ENCODE measurements at regions not wholly inside any gene's neighbourhood (a gene's known extent, or its start where the extent isn't known, plus 50 kb on each side); places are given as distances from the start of the nearest gene placed in this dataset.

- no peak overlapping the region for H3K4me3 ChIP-seq (replicated peaks; ENCODE audit: insufficient read depth, low read length)
- H3K27ac ChIP-seq (replicated peaks): no peak overlapping the region
- DNase-seq (ENCODE audit: low read depth in 1 of 2, low spot score in 1 of 2): no peak
- no peaks in the 10 kb centered on the region for H3K27me3 ChIP-seq (ENCODE audit: insufficient read depth, poor library complexity, severe bottlenecking)
- TF ChIP-seq, protein P1, sequence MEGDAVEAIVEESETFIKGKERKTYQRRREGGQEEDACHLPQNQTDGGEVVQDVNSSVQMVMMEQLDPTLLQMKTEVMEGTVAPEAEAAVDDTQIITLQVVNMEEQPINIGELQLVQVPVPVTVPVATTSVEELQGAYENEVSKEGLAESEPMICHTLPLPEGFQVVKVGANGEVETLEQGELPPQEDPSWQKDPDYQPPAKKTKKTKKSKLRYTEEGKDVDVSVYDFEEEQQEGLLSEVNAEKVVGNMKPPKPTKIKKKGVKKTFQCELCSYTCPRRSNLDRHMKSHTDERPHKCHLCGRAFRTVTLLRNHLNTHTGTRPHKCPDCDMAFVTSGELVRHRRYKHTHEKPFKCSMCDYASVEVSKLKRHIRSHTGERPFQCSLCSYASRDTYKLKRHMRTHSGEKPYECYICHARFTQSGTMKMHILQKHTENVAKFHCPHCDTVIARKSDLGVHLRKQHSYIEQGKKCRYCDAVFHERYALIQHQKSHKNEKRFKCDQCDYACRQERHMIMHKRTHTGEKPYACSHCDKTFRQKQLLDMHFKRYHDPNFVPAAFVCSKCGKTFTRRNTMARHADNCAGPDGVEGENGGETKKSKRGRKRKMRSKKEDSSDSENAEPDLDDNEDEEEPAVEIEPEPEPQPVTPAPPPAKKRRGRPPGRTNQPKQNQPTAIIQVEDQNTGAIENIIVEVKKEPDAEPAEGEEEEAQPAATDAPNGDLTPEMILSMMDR (IDR thresholded peaks at IDR 0.05; ENCODE audit: insufficient read depth, low read length): peak; percentile 9
- no peak for TF ChIP-seq POLR2AphosphoS5 (IDR thresholded peaks at IDR 0.05; ENCODE audit: low read depth)
- TF ChIP-seq GABPA (IDR thresholded peaks at IDR 0.05; ENCODE audit: low read depth): no peak
Observed at GRCh38 chr6:95091823-95092436, 485.4 kb upstream of the MANEA start.

DNA sequence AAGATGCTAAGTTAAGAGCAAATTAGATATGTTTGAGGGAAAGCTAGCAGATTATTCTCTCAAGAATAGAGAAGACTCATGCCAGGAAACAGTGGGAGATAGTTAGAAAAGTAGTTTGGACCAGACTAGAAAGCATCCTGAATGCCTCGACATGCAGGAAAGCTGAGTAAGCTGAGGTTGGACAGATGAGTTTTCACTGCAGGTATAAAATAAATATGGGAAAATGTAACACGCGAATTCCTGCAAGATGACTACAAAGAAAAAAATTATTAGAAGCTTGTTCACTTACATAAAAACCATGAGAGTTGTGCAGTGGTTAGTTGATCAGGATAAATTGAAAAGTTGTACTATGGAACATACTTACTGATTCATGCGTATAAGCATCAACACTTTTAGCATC, 484.2 kb upstream of the MANEA start:
- no peak for DNase-seq (ENCODE audit: low read depth in 1 of 2, low spot score in 1 of 2)
- Histone ChIP-seq H3K27me3 (ENCODE audit: insufficient read depth, poor library complexity, severe bottlenecking) (no peaks in the 10 kb centered on the region), H3K4me3 (replicated peaks; ENCODE audit: insufficient read depth, low read length) (no peak overlapping the region), H3K27ac (replicated peaks) (no peak overlapping the region)
- TF ChIP-seq, protein P1 (IDR thresholded peaks at IDR 0.05; ENCODE audit: insufficient read depth, low read length): no peak
- TF ChIP-seq GABPA (IDR thresholded peaks at IDR 0.05; ENCODE audit: low read depth) (no peak), SPI1 (IDR thresholded peaks at IDR 0.05; ENCODE audit: borderline replicate concordance, low read depth) (no peak), REST (IDR thresholded peaks at IDR 0.05; ENCODE audit: insufficient replicate concordance, low read depth) (no peak), POLR2AphosphoS5 (IDR thresholded peaks at IDR 0.05; ENCODE audit: low read depth) (no peak)

- TF ChIP-seq REST (IDR thresholded peaks at IDR 0.05; ENCODE audit: insufficient replicate concordance, low read depth) (no peak), SPI1 (IDR thresholded peaks at IDR 0.05; ENCODE audit: borderline replicate concordance, low read depth) (no peak), GABPA (IDR thresholded peaks at IDR 0.05; ENCODE audit: low read depth) (no peak), POLR2AphosphoS5 (IDR thresholded peaks at IDR 0.05; ENCODE audit: low read depth) (no peak)
- TF ChIP-seq, protein P1 (IDR thresholded peaks at IDR 0.05; ENCODE audit: insufficient read depth, low read length): no peak
- H3K4me3 ChIP-seq (replicated peaks; ENCODE audit: insufficient read depth, low read length): no peak overlapping the region
- H3K27me3 ChIP-seq (ENCODE audit: insufficient read depth, poor library complexity, severe bottlenecking): no peaks in the 10 kb centered on the region
- no peak overlapping the region for H3K27ac ChIP-seq (replicated peaks)
- no peak for DNase-seq (ENCODE audit: low read depth in 1 of 2, low spot score in 1 of 2)
Observed at GRCh38 chr6:95094751-95095663, 482.3 kb upstream of the MANEA start.
